ENCODE measurements at regions not wholly inside any gene's neighbourhood (a gene's known extent, or its start where the extent isn't known, plus 50 kb on each side); places are given as distances from the start of the nearest gene placed in this dataset.

GRCh38 chr6:121499666-121500065 is 64.2 kb downstream of the GJA1 start:
- FAIRE-seq = no peak

- FAIRE-seq = no peak
Observed at GRCh38 chr6:121503589-121503991, 68.1 kb downstream of the GJA1 start.

GRCh38 chr6:121504227-121504626 is 68.8 kb downstream of the GJA1 start:
- FAIRE-seq = no peak

GRCh38 chr6:121505284-121505683 is 69.8 kb downstream of the GJA1 start:
- no peak for FAIRE-seq

GRCh38 chr6:121506761-121507754 is 71.6 kb downstream of the GJA1 start:
- no peak for FAIRE-seq

GRCh38 chr6:121510568-121511177 is 75.2 kb downstream of the GJA1 start:
- no peak for FAIRE-seq

- FAIRE-seq = no peak
Observed at GRCh38 chr6:121515630-121516265, 80.3 kb downstream of the GJA1 start.

GRCh38 chr6:121516331-121516730 is 80.9 kb downstream of the GJA1 start:
- no peak for FAIRE-seq

GRCh38 chr6:121520337-121521163 is 85.1 kb downstream of the GJA1 start:
- no peak for FAIRE-seq

- FAIRE-seq = no peak
Observed at GRCh38 chr6:121521164-121521555, 85.7 kb downstream of the GJA1 start.

- FAIRE-seq = no peak
Observed at GRCh38 chr6:121522265-121522664, 86.8 kb downstream of the GJA1 start.

- no peak for FAIRE-seq
Observed at GRCh38 chr6:121522771-121523386, 87.4 kb downstream of the GJA1 start.

GRCh38 chr6:121523628-121524027 is 88.2 kb downstream of the GJA1 start:
- FAIRE-seq = no peak

- no peak for FAIRE-seq
Observed at GRCh38 chr6:121526282-121526681, 90.8 kb downstream of the GJA1 start.

GRCh38 chr6:121531658-121532169 is 96.3 kb downstream of the GJA1 start:
- FAIRE-seq = no peak

GRCh38 chr6:121533321-121533841 is 97.9 kb downstream of the GJA1 start:
- no peak for FAIRE-seq

- FAIRE-seq = no peak
Observed at GRCh38 chr6:121535777-121536176, 100.3 kb downstream of the GJA1 start.

GRCh38 chr6:121536345-121536744 is 100.9 kb downstream of the GJA1 start:
- FAIRE-seq = no peak

GRCh38 chr6:121539439-121539838 is 104.0 kb downstream of the GJA1 start:
- FAIRE-seq = no peak

GRCh38 chr6:121540210-121540609 is 104.8 kb downstream of the GJA1 start:
- no peak for FAIRE-seq

- FAIRE-seq = no peak
Observed at GRCh38 chr6:121544691-121545090, 109.2 kb downstream of the GJA1 start.

GRCh38 chr6:121548131-121548530 is 112.7 kb downstream of the GJA1 start:
- no peak for FAIRE-seq
